ENCODE measurements at regions not wholly inside any gene's neighbourhood (a gene's known extent, or its start where the extent isn't known, plus 50 kb on each side); places are given as distances from the start of the nearest gene placed in this dataset.

- TF ChIP-seq CTCF (conservative IDR thresholded peaks at IDR 0.05 in 1 of 2, IDR thresholded peaks at IDR 0.05 in 1 of 2; ENCODE audit: extremely low read depth in 1 of 2, insufficient read depth in 1 of 2, low read depth in 1 of 2, low read length in 2 of 2) (no peak), EZH2 (IDR thresholded peaks at IDR 0.05; ENCODE audit: borderline replicate concordance, low read length) (no peak)
Measured at GRCh38 chr3:144754076-144754783, 782.6 kb downstream of the DIPK2A start.
